T-helper 1 cell treated with Interleukin-12 subunit alpha and Interleukin-12 subunit beta and Interleukin-4 antibody, amounts not matched to agents 30 μg/mL and 1 μg/mL, for 36 hours (primary cell): ENCODE measurements at regions not wholly inside any gene's neighbourhood (a gene's known extent, or its start where the extent isn't known, plus 50 kb on each side); places are given as distances from the start of the nearest gene placed in this dataset.

Source experiments
- H3K27ac Mint-ChIP-seq: one replicate; pipeline ENCODE4 v1.8.0; 2021; ENCODE audit warnings: mild to moderate bottlenecking, mixed read lengths
- H3K27me3 Mint-ChIP-seq: one replicate; pipeline ENCODE4 v1.8.0; 2021; ENCODE audit warnings: low read depth, mixed read lengths
- H3K36me3 Mint-ChIP-seq: one replicate; pipeline ENCODE4 v1.8.0; 2021; ENCODE audit warnings: low read depth, mixed read lengths
- H3K4me1 Mint-ChIP-seq: one replicate; pipeline ENCODE4 v1.8.0; 2021; ENCODE audit warnings: low read depth, mixed read lengths
- H3K4me3 Mint-ChIP-seq: one replicate; pipeline ENCODE4 v1.8.0; 2021; ENCODE audit warnings: mild to moderate bottlenecking, moderate library complexity, mixed read lengths
- H3K9me3 Mint-ChIP-seq: one replicate; pipeline ENCODE4 v1.8.0; 2021; ENCODE audit warnings: mixed read lengths

DNA sequence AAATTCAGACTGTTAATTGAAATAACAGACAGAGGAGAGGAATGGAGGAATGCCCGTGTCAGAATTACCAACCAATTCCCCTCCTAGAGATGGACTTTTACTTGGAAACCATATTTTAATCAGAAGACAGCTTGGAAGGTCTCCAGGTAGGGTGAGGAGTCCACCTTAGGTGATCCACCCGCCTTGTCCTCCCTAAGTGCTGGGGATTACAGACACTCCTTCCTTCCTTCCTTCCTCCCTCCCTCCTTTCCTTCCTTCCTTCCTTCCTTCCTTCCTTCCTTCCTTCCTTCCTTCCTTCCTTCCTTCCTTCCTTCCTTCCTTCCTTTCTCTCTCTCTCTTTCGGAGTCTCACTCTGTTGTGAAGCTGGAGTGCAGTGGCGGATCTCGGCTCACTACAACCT is 328.0 kb downstream of the RAPGEF2 start:
- Mint-ChIP-seq H3K27me3 (peaks cover 7% of the 10 kb centered on the region), H3K4me1 (peaks cover 10% of the 10 kb centered on the region), H3K36me3 (no peaks in the 10 kb centered on the region), H3K4me3 (no peak overlapping the region), H3K9me3 (no peaks in the 10 kb centered on the region), H3K27ac (no peak overlapping the region)

DNA sequence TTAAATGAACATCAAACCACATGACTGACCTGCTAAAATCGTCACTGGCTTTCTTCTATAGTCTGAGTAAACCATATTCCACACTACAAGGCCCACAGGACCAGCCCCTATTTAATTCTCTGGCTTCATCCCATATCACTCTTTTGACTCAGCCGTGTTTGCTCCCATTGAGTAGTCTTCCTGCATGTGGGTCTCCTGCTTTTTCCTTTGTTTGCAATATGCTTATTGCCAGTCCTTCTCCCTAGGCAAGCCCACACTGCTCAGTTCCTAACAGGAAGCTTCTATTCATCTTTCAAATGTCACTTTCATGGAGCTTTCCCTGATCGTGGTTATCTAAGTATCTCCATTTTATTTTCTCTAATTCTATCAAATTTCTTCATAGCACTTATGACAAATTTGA is 329.6 kb downstream of the RAPGEF2 start:
- peaks cover 7% of the 10 kb centered on the region for H3K27me3 Mint-ChIP-seq
- no peak overlapping the region for H3K27ac Mint-ChIP-seq
- H3K4me1 Mint-ChIP-seq: peaks cover 10% of the 10 kb centered on the region
- H3K36me3 Mint-ChIP-seq: no peaks in the 10 kb centered on the region
- H3K9me3 Mint-ChIP-seq: no peaks in the 10 kb centered on the region
- no peak overlapping the region for H3K4me3 Mint-ChIP-seq

DNA sequence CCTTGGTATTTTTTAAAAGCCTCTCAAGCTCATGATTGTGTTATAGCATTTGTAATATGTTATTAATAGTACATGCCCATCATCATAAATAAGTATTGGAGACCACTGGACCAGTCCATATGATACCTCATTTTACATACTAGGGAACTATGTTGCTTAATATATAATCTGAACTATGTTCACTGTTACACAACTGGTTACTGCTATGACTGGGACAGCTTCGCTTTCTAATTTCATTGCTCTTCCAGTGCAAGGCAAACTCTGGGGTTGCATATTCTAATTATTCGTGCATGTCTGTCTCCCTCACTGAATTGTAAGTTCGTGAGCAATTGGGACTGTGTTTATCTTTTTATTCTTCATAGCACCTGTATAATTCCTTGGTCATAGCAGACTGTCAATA is 330.5 kb downstream of the RAPGEF2 start:
- H3K27me3 Mint-ChIP-seq: peaks cover 4% of the 10 kb centered on the region
- H3K4me1 Mint-ChIP-seq: peaks cover 8% of the 10 kb centered on the region
- no peaks in the 10 kb centered on the region for H3K36me3 Mint-ChIP-seq
- H3K4me3 Mint-ChIP-seq: no peak overlapping the region
- no peaks in the 10 kb centered on the region for H3K9me3 Mint-ChIP-seq
- H3K27ac Mint-ChIP-seq: no peak overlapping the region

DNA sequence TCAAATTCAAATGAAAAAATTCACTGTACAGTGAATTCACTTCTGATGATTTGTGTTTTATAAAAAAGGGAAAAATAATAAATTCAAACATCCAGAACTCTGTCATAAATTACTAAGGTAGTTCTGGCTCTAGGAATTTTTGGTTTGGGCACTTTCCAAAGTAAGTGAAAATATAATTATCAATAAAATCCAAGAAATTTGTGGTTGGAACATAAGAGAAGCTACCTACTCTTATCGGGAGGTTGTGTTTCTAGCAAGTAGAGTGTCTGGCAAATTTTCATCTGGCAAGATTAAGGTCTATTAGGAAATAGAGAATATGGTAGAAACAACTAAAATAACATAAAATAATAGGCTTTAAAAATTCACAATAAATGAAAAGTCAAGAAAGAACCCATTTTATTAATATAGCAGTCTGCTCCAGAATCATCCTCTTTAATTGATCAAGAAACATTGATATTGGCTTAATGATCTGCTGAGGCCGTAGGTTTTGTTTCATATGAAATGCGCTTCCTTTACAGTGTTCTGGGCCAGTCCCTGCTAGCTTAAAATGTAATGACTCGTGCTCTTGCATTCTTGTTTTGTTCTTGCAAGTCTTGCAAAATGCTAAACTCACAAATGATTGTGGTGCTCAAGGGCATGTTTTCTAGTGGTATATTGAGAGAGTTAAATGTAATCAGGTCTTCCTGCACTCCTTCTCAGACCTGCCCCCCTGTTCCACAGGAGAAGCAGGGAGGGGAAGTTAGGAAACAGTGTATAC is 331.4 kb downstream of the RAPGEF2 start:
- Mint-ChIP-seq H3K36me3 (no peaks in the 10 kb centered on the region), H3K9me3 (no peaks in the 10 kb centered on the region), H3K4me3 (no peak overlapping the region), H3K27ac (no peak overlapping the region), H3K27me3 (peaks cover 4% of the 10 kb centered on the region), H3K4me1 (peaks cover 8% of the 10 kb centered on the region)

DNA sequence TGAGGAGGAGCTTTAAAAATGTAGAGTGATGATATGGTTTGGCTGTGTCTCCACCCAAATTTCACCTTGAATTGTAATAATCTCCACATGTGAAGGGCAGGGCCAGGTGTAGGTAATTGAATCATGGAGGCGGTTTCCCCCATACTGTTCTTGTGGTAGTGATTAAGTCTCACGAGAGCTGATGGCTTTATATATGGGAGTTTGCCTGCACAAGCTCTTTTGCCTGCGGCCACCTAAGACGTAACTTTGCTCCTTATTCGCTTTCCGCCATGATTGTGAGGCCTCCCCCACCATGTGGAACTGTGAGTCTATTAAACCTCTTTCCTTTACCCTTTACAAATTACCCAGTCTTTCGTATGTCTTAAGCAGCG is 332.0 kb downstream of the RAPGEF2 start:
- H3K4me3 Mint-ChIP-seq: no peak overlapping the region
- peaks cover 8% of the 10 kb centered on the region for H3K4me1 Mint-ChIP-seq
- H3K27me3 Mint-ChIP-seq: peaks cover 4% of the 10 kb centered on the region
- no peak overlapping the region for H3K27ac Mint-ChIP-seq
- H3K36me3 Mint-ChIP-seq: no peaks in the 10 kb centered on the region
- no peaks in the 10 kb centered on the region for H3K9me3 Mint-ChIP-seq

DNA sequence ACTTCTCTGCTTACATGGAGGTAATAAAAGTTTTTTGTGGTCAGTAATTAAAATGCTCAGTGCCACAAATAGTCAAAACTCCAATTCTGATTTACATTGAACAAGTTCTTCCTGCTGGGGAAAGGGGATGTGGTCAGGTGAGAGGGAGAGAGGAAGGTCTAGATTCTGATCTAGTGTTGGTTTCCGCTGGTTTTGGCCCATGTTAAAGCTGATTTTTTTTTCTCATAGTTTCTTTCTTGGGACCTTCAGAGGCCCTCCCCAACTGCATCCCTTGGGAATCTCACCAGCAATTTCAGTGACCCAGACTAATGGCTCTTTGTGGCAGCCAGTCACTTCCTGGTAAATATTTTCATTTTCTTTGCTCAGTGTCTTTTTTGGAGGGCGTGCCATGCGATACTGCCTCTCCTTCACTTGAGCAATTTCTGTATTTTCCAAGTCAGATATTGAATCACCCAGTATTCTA is 332.7 kb downstream of the RAPGEF2 start:
- no peak overlapping the region for H3K27ac Mint-ChIP-seq
- peak overlapping the region; percentile 1 for H3K4me3 Mint-ChIP-seq
- no peaks in the 10 kb centered on the region for H3K36me3 Mint-ChIP-seq
- H3K9me3 Mint-ChIP-seq: no peaks in the 10 kb centered on the region
- H3K4me1 Mint-ChIP-seq: peaks cover 6% of the 10 kb centered on the region
- peaks cover 4% of the 10 kb centered on the region for H3K27me3 Mint-ChIP-seq

DNA sequence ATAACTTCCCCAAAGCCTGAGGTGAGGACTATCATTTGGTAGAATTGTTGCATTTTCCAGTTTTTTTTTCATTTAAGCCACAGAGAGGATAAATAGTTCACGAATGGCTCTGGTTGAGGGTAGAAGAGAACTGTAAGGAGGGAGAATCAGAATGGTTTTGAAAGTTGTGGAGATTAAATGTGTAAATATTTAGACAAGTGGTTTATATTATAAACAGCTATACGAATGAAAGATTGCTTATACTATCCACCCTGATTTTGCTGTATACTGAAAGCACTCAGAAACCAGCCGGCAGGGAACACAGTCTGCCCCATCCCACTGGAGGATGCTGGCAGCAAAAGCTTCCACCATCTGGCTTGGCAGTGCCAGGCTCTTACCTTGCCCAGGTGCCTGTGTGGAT is 341.1 kb downstream of the RAPGEF2 start:
- Mint-ChIP-seq H3K27me3 (peaks cover 10% of the 10 kb centered on the region), H3K27ac (no peak overlapping the region), H3K4me1 (no peaks in the 10 kb centered on the region), H3K4me3 (no peak overlapping the region), H3K36me3 (no peaks in the 10 kb centered on the region), H3K9me3 (no peaks in the 10 kb centered on the region)

DNA sequence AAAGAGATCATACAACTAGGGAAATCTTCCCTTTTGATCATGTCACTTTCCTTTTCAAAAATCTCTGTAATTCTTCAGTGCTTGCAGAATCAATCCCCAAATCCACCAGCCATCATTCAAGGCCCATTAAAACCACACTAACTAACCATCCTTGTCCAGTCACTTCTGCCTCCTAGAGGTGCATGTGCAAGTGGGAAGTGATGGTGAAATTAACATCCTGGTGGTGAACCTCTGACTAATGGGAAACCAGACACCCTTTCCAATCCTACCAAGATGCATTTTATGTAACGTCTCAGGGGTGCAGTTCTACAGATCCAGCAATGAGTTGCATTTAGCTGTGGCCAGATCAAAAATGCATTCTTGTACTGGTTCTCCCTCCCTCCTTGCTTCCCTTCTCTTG is 341.8 kb downstream of the RAPGEF2 start:
- no peak overlapping the region for H3K27ac Mint-ChIP-seq

DNA sequence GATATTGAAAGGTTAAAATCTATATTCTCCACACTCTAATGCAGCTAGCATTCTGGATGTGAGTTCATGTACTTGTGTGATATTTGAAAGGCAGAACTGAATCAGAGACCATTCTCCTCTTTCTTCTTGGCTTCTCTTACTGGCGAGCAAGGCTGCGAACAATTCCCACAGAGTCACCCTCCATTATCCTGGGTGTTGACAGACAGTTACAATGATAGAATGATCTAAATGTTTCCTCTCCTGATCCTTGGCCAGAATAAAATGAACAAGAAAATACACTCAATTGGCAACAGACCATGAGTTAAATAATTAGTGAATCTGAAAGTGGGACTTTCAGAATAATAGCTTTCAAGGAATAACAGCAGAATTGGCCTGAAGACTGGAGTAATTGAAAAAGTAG is 342.8 kb downstream of the RAPGEF2 start:
- Mint-ChIP-seq H3K4me1 (no peaks in the 10 kb centered on the region), H3K27me3 (peaks cover 11% of the 10 kb centered on the region), H3K4me3 (no peak overlapping the region), H3K27ac (no peak overlapping the region), H3K9me3 (no peaks in the 10 kb centered on the region), H3K36me3 (no peaks in the 10 kb centered on the region)

More for the DNA sequence above, 341.8 kb downstream of the RAPGEF2 start:
- Mint-ChIP-seq H3K4me1 (no peaks in the 10 kb centered on the region), H3K27me3 (peaks cover 11% of the 10 kb centered on the region), H3K9me3 (no peaks in the 10 kb centered on the region), H3K36me3 (no peaks in the 10 kb centered on the region), H3K4me3 (no peak overlapping the region)

DNA sequence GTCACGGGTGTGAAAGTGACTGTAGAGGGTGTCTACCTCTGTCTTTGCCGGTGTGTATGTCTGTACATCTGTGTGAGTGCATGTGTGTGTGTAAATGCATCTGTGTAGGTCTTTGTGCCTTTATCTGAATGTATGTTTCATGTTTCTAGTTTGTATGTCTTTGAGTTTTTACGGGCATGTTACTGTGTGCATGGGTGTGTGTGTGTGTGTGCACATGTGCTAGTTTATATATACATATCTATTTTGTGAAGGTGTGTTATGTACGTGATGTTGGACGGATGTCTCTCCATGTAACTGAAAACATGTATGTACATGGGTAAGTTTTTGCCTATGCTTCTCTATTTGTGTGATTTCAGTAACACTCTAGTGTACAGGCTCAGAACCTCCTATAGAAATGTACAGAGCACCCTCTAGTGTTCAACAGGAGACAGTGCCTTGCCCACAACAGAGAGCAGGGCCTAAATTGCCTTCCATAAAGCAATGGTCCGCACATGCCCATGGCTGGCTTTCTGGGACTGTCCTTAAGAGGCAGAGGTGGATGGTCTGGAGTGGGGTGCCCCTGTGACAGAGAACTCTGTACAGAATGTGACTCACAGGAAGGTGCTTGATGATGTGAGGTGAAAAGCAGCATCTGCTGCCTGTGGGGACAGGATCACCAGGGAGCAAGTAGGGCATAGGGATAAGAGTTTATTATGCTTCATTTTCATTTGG is 343.5 kb downstream of the RAPGEF2 start:
- Mint-ChIP-seq H3K4me1 (no peaks in the 10 kb centered on the region), H3K4me3 (no peak overlapping the region), H3K36me3 (no peaks in the 10 kb centered on the region), H3K9me3 (no peaks in the 10 kb centered on the region), H3K27ac (no peak overlapping the region), H3K27me3 (peaks cover 15% of the 10 kb centered on the region)

DNA sequence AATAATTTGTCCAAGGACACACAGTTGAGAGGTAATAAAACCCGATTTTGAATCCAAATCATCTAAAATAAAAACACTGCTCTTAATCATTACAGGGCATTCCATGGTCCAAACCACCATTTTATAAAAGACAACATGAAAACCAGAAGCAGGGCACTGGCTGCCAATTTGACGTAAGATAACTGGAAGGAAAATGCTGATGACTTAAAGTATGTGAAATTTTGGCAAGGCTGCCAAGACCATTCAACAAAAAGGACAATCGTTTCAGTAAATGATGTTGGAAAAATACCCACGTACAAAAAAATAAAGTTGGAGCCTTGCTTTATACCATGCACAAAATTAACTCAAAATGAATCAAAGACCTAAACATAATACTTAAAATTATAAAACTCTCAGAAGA is 344.4 kb downstream of the RAPGEF2 start:
- peaks cover 18% of the 10 kb centered on the region for H3K27me3 Mint-ChIP-seq
- H3K4me3 Mint-ChIP-seq: no peak overlapping the region
- H3K9me3 Mint-ChIP-seq: no peaks in the 10 kb centered on the region
- H3K27ac Mint-ChIP-seq: no peak overlapping the region
- H3K36me3 Mint-ChIP-seq: no peaks in the 10 kb centered on the region
- H3K4me1 Mint-ChIP-seq: no peaks in the 10 kb centered on the region

DNA sequence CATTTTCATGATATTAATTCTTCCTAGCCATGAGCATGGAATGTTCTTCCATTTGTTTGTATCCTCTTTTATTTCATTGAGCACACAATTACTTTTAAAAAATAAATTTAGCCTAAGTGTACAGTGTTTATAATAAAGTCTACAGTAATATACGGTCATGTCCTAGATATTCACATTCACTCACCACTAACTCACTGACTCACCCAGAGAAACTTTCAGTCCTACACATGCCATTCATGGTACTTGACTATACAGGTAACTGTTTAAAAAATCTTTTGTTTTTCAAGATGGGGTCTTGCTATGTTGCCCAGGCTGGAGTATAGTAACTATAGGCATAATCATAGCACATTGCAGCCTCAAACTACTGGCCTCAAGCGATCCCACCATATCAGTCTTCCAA is 348.1 kb downstream of the RAPGEF2 start:
- no peak overlapping the region for H3K4me3 Mint-ChIP-seq
- no peaks in the 10 kb centered on the region for H3K36me3 Mint-ChIP-seq
- H3K4me1 Mint-ChIP-seq: no peaks in the 10 kb centered on the region
- peaks cover 18% of the 10 kb centered on the region for H3K27me3 Mint-ChIP-seq
- no peaks in the 10 kb centered on the region for H3K9me3 Mint-ChIP-seq
- no peak overlapping the region for H3K27ac Mint-ChIP-seq

DNA sequence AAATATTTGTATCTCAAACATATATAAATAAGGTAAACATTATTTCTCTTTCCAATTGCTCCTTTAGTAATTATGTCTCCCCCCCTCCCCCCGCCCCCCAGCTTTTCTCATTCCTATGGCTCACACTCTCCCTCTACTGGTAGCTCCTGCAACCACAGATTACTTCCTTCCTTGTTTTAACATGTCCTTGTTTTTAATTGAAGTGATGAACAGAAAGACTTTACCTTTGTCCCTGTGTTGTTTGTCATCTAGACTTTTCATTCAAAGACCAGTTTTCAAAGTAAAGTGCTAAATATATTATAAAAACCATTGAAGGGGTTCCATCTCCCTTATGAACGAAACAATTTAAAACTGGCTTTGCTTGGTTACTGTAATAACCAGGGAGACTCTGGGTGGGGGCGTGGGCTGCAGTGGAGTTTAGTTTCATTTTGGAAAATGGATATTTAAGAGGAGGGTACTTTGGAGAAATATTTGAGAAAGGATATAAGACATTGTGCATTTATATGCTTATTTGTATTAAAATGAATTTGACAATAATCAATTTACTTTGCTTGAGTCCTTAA is 352.9 kb downstream of the RAPGEF2 start:
- H3K36me3 Mint-ChIP-seq: no peaks in the 10 kb centered on the region
- H3K9me3 Mint-ChIP-seq: no peaks in the 10 kb centered on the region
- H3K4me1 Mint-ChIP-seq: no peaks in the 10 kb centered on the region
- peaks cover 7% of the 10 kb centered on the region for H3K27me3 Mint-ChIP-seq
- no peak overlapping the region for H3K27ac Mint-ChIP-seq
- no peak overlapping the region for H3K4me3 Mint-ChIP-seq

DNA sequence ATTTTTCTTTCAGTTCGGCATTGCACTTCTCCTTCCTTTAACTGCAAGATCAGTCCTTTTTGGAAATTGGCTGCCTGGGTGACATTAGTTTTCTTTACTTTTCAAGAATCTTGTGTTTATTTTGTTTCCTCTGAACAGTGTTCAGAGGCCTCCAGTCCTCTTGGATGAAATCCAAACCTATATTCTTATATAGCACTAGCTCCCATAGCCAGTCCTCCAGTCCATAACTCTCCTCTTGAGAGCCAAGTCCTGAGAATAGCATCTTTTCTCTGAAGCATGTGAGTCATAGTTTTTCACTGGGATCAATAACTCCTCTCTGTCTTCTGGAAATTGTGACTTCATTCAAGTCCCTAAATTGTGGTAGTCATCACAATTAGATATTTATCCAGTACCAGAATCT is 357.5 kb downstream of the RAPGEF2 start:
- Mint-ChIP-seq H3K27ac (no peak overlapping the region), H3K27me3 (no peaks in the 10 kb centered on the region), H3K9me3 (peaks cover 18% of the 10 kb centered on the region), H3K4me1 (no peaks in the 10 kb centered on the region), H3K36me3 (no peaks in the 10 kb centered on the region), H3K4me3 (no peak overlapping the region)

DNA sequence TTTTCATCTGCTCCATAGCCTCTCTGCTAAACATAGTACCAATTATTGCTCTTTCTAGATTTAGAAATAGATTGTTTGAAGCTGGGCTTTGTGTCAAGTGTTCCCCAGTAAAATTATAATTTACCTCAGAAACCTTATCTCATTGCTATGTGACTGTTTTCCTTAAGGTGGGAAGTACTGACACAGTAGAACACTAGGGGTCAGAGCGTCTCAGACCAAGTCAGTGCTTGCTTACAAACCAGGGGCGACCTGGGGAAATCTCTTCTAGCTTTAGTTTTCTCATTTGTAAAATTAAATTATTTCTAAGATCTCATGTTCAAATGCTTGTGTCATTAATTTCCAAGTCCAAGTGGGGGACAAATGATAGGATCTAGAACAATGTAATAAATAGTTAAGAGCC is 360.4 kb downstream of the RAPGEF2 start:
- Mint-ChIP-seq H3K36me3 (no peaks in the 10 kb centered on the region), H3K4me1 (no peaks in the 10 kb centered on the region), H3K27me3 (no peaks in the 10 kb centered on the region), H3K27ac (no peak overlapping the region), H3K9me3 (peaks cover 18% of the 10 kb centered on the region), H3K4me3 (no peak overlapping the region)
